Stimulated activated CD4-positive, alpha-beta T cell treated with anti-CD3 and anti-CD28 coated beads, Interleukin-1b, Interleukin-23, amount 100 ng/mL, for 24 hours (primary cell): ENCODE measurements at regions not wholly inside any gene's neighbourhood (a gene's known extent, or its start where the extent isn't known, plus 50 kb on each side); places are given as distances from the start of the nearest gene placed in this dataset.
"Not testable (repeated sequence)": the region's sequence is repeated elsewhere in the genome, so short reads cannot be mapped to it uniquely, and the experiment has no call there.

Experiments used
- DNase-seq, 4 experiments: peaks; one replicate each; pipeline ENCODE4 v3.0.0-alpha.2; 2020; ENCODE audit warnings: low read depth in 4 of 4, low spot score in 1 of 4

DNA sequence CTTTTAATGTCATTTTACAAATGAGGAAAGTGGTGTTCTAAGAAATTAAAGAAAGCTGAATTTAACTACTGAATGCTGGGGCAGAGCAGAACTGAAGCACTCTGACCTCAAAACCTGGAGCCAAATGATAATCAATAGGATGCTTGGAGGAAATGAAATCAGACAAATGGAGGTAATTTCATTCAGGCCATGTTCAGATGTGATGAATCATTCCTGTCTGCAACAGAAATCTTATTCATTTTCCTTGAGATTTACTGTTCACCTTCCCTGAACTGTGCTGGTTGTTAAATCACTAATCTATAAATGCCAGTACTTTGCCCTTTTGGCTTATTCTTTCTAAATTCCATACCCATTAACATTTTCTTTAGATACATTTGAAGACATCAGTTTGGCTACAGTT lies 85.6 kb upstream of the SNX7 start:
- DNase-seq: no peak

DNA sequence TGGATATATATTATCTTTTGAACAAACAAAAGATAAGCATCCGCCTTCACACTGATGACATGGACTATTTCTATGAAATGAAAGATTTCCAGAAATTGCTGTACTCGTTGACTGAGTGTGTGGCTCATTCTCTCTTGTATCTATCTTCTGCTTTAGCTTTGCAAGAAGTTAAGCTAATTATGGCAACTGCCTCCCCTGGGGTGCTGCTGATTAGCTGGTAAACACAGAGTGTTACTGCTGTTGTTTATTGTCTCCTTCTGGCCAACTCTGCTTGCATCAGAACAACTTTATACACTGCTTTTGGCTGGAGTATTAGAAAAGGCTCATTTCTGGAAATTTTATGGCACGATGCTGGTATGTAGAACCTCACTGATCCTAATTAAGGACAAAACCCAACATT lies 95.6 kb upstream of the SNX7 start:
- no peak for DNase-seq

DNA sequence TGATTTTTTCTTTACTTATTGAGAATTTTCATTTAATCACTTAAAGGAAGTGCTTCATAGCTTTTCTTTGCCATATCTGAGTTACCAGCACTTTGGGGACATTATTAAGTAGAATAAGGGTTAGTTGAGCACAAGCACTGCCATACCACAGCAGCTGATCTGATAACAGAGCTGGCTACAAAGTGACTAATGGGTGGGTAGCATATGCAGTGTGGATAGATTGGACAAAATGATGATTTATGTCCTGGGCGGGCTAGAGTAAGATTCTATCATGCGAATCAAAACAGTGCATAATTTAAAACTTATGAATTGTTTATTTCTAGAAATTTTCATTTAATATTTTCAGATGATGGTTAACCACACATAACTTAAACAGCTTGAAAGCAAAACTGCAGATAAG lies 102.2 kb upstream of the SNX7 start:
- no peak for DNase-seq

DNA sequence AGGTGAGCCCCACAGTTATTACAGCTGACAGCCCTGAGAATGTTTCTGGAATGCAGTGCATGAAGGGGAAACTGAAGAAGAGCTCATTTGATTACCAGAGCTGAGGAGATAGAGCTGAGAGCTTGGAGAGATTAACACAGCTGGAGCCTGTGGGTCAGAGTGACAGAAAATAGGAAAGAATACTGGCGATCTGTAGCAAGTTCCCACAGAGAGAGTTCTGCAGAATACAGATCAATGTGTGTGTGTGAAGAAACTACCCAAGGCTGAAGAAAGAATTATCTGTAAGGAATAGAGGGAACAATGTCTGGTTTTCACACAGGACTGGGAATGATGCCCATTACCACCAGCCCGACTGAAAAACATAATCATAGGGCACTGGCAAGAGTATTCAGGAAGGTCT lies 103.6 kb upstream of the SNX7 start:
- DNase-seq: no peak

DNA sequence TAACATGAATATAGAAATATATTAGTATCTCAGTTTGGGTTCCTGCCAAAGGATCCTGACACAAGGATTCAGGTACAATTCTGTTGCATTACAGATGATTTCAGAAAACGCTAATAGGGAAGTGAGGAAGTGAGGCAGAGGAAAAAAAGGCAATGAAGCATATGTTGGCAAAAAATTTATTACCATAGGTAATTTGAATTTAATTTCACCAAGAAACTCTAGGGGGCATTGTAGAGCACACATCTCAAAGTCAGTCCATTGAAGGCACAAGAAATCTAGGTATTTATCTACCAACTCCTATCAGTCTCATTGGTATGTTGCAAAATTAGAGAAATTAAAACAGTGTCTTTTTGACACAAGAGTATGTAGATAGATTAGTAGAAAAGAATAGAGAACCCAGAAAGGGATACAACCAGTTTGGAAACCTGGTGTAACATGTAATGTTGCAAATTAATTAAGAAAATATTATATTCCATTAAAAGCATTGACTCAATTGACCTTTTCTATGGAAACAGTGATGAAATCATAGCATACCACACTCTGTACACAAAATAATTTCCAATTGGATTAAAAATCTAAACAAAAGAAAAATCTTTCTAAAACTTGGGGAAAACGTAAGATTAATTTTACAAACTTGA lies 104.9 kb upstream of the SNX7 start:
- no peak for DNase-seq

DNA sequence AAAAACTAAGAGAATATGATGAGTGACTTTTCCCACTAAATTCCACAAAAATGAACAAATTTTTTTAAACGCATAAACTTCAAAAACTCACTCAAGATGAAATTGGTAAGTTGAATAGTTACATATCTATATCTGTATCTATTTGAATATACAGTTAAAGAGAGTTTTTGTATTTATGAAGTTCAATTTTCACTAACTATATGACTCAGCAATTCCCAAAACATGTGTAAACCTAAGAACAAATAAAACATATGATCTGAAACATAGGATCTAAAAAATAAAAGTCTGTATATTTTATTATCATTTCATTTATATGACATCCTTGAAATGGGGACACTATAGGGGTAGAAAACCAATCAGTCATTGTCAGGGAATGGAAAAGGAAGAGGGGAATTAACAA lies 105.7 kb upstream of the SNX7 start:
- no peak for DNase-seq

DNA sequence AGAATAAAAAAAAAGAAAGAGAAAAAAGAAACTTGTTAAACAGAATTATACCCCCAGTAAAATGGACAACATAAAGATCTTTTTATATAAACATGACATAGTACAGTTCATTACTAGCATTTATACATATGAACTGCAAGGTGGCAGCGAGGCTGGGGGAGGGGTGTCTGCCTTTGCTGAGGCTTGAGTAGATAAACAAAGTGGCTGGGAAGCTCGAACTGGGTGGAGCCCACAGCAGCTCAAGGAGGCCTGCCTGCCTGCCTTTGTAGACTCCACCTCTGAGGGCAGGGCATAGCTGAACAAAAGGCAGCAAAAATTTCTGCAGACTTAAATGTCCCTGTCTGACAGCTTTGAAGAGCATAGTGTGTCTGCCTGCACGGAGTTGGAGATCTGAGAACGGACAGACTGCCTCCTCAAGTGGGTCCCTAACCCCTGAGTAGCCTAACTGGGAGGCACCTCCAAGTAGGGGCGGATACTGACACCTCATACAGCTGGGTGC lies 108.9 kb upstream of the SNX7 start:
- not testable (repeated sequence) for DNase-seq

DNA sequence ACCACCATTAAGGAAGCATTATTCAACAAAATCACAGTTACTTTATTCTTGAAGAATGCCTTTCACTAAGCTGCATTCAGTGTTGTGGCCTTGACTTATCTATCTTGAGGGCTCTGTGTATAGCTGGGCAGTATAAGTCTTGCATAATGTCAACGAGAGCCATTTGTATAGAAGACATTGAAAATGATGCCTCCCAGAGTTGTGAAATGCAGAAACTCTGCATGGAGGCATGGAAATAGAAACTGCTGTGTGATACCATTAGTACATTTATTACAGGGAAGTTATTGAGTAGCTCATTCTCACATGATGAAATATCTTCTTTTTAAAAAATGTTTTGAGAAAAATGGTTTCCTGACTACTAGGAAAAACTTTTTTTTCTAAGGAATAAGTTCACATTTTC lies 111.4 kb upstream of the SNX7 start:
- DNase-seq: no peak

DNA sequence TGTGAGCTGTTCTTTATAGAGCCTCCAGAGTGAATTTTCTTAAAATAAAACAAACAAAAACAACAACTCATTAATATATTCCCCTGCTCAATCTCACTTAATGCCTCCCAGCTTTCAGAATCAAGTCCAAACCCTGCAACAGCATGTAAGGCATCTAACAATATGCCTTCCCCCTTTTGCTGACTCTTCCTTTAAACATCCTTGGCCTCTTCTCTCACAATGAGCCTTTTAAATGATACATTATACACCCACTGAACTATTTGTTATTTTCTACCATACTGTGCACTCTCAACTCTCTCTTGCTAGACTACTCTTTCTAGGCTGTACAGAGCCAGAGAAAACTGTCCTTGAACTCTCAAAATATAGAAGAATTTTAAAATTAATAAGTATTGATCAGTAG lies 115.2 kb upstream of the SNX7 start:
- DNase-seq: no peak

DNA sequence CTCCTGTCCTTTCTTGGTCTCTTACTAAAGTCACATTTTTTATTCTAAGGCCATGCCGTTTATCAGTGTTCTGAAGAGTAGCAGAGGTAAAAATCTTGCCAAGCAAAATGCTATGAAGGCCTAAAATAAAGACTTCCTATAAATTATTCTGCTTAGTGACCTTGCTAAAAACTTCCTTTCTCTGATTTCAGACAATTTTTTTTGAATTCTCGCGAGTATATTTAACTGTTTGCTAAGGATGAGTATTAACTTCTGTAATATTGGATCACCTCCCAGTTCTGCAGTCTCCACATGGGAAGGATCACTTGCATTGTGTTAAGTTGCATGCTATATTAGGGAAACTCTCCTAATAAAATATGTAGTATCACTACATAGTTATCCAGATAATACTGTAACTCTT lies 123.4 kb upstream of the SNX7 start:
- DNase-seq: no peak

DNA sequence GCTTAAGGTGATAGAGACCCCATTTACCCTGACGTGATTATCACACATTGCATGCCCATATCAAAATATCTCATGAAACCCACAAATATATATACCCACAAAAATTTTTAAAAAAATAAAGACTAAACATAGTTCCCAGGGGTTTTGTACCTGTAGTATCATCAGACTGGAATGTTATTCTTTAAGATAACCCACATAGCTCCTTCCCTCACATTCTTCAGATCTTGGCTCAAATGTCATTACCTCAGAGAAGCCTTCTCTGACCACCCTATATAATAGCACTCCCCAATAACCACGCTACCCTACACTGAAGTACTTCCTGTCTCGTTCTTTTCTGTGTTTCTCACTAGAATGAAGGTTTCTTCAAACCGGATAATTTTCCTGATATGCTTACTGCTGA lies 138.3 kb upstream of the SNX7 start:
- no peak for DNase-seq

DNA sequence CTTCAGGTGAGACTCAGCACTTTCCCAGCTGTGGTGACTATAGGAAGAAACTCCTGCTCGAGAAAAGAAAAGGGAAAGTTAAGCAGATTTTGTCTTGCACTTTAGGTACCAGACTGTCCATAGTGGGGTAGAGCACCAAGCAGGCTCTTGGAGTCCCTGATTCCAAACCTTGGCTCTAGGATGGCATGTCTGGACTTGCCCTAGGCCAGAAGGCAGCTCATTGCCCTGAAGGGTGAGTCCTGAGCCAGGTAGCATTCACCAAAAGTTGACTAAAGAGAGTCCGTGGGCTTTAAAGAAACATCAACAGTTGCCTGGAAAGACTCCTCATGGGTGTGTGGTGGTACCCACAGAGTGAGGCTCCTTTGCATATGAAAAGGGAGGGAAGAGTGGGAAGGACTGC lies 145.2 kb upstream of the SNX7 start:
- no peak for DNase-seq

DNA sequence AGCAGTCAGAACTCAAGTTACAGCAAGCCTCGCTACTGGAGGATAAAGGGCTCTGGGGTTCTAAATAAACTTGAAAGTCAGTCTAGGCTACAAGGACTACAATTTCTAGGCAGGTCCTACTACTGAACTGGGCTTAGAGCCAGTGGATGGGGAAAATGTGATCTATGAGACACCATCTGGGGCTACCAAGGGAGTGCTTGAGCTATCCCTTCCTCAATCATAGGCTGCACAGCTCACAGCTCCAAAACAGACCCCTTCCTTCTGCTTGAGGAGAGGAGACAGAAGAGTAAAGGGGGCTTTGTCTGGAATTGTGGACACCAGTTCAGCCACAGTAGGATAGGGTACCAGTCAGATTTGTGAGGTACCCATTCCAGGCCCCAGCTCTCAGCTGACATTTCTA lies 145.8 kb upstream of the SNX7 start:
- no peak for DNase-seq

DNA sequence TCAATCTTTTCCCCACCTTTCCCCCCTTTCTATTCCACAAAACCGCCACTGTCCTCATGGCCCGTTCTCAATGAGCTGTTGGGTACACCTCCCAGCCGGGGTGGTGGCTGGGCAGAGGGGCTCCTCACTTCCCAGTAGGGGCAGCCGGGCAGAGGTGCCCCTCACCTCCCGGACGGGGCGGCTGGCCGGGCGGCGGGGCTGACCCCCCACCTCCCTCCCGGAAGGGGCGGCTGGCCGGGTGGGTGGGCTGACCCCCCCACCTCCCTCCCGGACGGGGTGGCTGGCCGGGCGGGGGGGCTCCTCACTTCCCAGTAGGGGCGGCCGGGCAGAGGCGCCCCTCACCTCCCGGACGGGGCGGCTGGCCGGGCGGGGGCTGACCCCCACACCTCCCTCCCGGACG lies 149.3 kb upstream of the SNX7 start:
- not testable (repeated sequence) for DNase-seq

DNA sequence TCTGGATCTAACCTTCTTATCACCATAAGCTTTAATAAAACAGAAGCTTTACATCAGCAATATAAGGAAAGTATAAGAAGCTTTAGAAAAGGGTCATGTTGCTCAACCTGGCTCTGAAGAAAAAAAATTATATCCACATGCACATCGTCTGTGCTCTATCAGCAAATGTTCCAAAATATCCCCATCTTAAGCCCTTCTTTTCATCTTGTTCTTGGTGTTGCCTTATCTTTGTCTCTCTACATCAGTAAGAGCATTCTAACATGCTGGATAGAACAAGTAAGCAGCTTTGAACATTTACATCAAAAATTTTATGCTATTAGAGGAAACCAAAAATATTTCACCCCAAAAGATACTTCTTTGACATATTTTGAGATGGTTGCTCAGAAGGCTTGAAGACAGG lies 157.8 kb upstream of the SNX7 start:
- DNase-seq: no peak

DNA sequence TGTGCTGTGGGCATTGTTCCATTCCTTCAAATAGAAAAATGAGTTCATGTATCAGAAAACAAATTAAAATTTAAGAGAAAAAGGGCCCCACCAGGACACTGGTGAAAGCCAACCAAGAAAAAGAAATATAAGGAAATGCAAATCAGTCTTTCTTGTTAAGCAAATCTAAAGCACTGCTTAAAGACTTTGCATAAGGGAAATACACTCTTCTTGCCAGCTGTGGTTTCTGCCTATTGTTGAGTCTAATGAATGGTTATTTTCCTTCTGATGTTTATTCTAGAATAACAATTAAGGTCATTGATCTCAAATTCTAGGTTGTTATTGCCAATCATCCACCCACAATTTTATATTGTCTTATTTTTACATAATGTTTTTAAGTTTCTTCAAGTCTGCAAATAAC lies 158.6 kb upstream of the SNX7 start:
- no peak for DNase-seq

DNA sequence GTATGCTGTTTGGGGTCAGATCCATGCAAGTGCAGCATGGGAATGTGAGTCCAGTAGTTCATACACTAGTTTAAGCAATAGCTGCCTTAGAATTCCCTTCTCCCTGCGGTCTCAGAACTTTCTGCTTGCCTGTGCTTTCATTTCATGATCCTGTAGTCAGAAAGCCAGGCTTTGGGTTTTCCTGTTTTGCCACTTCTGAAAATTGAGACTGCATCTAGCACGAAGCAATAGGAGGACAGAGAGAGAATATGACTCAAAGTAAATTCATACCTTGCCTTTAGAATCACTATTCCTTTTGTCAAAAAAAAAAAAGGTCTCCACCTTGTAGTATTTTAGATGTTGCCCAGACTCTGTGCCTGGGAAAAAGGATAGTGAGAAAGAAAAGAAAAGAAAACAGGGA lies 161.2 kb upstream of the SNX7 start:
- DNase-seq: no peak

DNA sequence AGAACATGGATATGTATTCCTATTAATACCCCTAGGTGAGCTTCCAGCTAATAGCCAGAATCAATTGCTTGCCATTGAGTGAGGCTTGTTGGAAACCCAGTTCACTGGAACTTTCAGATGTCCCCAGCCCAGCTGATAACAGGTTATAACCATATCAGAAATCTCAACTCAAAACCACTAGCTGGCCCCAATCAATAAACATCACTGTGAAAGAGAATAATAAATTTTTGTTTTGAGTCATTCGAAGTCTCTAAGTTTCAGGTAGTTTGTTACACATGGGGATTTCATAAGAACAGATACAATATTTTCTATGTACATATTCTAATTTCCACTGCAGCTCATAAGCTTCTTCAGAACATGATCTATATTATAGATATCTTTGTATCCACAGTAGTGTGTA lies 162.9 kb upstream of the SNX7 start:
- DNase-seq: no peak

DNA sequence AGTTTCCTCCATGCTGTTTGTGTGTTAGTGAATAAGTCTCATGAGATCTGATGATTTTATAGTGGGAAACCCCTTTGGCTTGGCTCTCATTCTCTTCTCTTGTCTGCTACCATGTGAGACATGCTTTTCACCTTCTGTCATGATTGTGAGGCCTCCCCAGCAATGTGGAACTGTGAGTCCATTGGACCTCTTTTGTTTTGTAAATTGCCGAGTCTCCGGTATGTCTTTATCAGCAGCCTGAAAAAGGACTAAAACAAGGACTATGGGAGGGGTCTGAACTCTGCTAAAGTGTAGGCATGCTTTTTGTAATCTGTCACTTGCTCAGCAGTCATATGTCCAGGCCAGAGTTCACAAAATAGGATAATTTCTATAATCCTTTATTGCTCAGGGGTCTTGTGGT lies 164.0 kb upstream of the SNX7 start:
- no peak for DNase-seq

DNA sequence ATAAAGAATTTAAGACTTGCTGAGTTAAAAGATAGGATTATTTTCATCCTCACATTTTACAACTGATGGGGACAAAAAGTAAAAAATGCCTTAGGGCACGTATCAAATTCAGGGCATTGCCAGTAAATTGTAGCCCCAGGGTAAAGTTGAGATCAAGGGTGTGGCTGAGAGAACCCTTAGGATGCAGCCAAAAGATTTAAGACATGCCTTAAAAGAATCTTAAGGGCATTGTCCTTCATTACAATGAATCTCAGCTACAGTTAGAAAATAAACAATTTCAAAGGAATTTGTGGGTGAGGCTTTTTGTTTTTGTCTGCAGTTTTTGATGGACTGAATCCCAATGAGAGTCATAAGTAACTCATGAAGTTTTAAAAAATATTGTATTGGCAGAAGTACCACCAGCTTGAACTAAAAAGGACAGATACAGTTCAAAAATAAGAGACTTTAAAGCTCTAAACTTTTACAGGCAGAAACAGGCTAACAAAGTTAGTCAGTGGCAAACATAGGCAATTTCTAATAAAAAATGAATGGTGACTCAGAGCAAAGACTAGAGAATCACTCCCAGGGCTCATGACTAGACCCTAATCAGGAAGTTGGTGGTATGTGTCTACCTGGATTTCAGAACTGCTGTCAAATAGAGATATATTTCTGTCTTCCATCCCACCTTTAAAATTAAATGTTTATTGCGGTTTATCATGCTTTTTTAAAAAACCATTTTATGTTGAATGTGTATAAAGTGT lies 165.1 kb upstream of the SNX7 start:
- no peak for DNase-seq

DNA sequence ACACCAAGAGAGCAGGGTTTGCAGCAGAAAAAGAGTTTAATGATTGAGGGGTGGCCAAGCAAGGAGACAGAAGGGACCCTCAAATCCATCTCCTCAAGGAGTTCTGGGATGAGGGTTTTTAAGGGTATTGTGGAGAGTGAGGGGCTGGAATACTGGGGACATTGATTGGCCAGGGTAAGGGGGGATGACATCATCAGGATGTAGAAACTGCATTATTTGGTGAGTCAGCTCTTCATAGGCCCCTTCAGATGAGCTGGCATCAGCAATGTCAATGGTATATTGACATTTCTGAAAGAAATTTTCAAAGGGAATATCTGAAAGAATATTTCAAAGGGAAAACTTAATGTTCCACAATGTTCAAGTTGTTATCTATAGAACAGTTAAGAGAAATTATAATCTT lies 168.1 kb upstream of the SNX7 start:
- DNase-seq: no peak

DNA sequence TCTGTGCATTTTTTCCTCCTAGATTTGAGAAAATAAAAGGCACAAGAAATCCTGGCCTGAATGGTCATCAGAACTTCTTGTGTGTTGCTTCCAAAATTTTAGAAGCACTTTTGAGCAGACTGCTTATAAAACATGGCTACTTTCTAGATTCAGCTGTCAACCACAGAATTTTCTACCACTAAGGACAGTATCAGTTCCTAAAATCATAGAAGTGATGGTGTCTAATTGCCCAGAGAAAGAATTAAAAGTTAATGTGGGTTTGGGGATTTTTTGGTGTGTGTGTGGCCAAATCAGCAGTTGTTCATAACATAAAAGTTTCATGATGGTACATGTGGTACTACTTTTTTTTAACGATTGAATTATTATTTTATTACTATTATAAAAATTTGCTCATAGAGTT lies 171.4 kb upstream of the SNX7 start:
- DNase-seq: no peak

DNA sequence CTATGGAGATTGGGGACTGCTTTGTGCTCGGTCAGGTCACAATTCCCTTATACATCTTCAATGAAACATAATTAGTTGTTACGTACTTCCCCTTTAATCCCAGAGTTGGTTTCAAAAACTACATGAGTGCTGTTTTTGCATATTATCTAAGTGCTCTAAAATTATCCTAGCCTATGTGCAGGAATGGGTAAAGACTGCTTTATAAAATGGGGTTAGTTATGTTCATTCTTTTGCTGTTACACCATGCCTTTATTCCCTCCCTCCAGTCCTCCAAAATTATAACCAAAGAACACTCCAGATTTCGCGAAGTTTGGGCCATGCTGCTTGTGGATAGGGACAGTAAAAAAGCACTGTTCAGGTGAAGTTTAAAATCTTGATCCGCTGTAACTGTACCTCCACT lies 173.9 kb upstream of the SNX7 start:
- DNase-seq: no peak
